ENCODE measurements at regions not wholly inside any gene's neighbourhood (a gene's known extent, or its start where the extent isn't known, plus 50 kb on each side); places are given as distances from the start of the nearest gene placed in this dataset.

DNA sequence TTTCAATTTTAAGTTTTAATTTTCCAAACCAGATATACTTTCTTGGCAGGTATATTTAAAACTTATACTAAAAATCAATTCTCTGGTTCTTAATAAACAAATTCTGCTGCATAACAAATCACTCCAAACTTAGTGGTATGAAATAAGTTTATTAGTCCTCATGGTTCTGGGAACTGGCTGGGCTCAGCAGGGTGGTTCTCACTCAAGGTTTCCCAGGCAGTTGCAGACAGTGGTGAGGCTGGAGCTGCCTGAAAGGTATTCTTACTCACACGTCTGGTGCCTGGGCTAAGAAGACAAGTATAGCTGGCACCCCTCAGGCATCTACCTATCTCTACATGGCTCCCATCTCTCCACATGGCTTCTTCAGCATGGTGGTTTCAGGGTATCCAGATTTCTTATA is 308.2 kb upstream of the CCDC196 start:
- no peak overlapping the region for H3K4me2 ChIP-seq (ENCODE audit: low read depth, low read length)
- no peaks in the 10 kb centered on the region for H3F3A ChIP-seq (ENCODE audit: insufficient read depth, low read length)
- no peaks in the 10 kb centered on the region for H3K27me3 ChIP-seq (replicated peaks; ENCODE audit: insufficient read depth, low read length)
- TF ChIP-seq, protein P1, sequence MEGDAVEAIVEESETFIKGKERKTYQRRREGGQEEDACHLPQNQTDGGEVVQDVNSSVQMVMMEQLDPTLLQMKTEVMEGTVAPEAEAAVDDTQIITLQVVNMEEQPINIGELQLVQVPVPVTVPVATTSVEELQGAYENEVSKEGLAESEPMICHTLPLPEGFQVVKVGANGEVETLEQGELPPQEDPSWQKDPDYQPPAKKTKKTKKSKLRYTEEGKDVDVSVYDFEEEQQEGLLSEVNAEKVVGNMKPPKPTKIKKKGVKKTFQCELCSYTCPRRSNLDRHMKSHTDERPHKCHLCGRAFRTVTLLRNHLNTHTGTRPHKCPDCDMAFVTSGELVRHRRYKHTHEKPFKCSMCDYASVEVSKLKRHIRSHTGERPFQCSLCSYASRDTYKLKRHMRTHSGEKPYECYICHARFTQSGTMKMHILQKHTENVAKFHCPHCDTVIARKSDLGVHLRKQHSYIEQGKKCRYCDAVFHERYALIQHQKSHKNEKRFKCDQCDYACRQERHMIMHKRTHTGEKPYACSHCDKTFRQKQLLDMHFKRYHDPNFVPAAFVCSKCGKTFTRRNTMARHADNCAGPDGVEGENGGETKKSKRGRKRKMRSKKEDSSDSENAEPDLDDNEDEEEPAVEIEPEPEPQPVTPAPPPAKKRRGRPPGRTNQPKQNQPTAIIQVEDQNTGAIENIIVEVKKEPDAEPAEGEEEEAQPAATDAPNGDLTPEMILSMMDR (IDR thresholded peaks at IDR 0.05; ENCODE audit: low read length), result no peak
- TF ChIP-seq EZH2 (optimal IDR thresholded peaks at IDR 0.05; ENCODE audit: low read depth, low read length) (no peak), EZH2phosphoT487 (IDR thresholded peaks at IDR 0.05; ENCODE audit: low read length) (no peak)
- no peaks in the 10 kb centered on the region for H3K79me2 ChIP-seq (ENCODE audit: low read length)
- no peaks in the 10 kb centered on the region for H3K9me3 ChIP-seq (replicated peaks; ENCODE audit: insufficient read depth, low read length)
- H4K20me1 ChIP-seq (ENCODE audit: insufficient read depth, low read length), result no peaks in the 10 kb centered on the region
- no peak for DNase-seq
- no peaks in the 10 kb centered on the region for H3K4me1 ChIP-seq (ENCODE audit: low read length)
- H3K9ac ChIP-seq (ENCODE audit: low read length), result no peak overlapping the region
- no peak overlapping the region for H3K4me3 ChIP-seq (ENCODE audit: low read length)
- no peak overlapping the region for H2AFZ ChIP-seq (ENCODE audit: low read length)
- no peaks in the 10 kb centered on the region for H3K36me3 ChIP-seq (replicated peaks; ENCODE audit: insufficient read depth, low read length)
- H3K27ac ChIP-seq (ENCODE audit: low read length), result no peak overlapping the region
- H3K9me2 ChIP-seq (replicated peaks; ENCODE audit: insufficient read depth, low read length), result no peaks in the 10 kb centered on the region

DNA sequence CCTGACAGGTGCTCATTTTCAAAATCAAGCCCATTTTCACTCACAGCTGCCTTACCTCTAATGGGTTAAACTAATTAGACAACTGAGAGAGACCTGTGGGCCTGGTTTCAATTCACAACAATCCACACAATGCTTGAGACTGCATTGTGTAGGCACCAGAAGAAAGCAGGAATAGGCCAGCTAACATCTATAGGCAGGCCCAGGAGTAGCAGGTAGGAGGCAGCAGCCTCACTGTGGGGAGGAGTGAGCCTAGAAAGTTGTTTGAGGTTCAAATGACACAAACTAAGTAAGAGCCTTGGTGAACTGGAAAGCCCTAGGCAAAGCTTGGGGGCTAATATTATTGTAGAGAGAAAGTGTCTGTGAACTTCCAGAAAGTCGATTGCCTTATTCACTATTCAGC is 289.5 kb upstream of the CCDC196 start:
- Histone ChIP-seq H3K4me1 (ENCODE audit: low read length) (no peaks in the 10 kb centered on the region), H3K27ac (ENCODE audit: low read length) (no peak overlapping the region), H4K20me1 (ENCODE audit: insufficient read depth, low read length) (no peaks in the 10 kb centered on the region), H3F3A (ENCODE audit: insufficient read depth, low read length) (no peaks in the 10 kb centered on the region), H3K9me2 (replicated peaks; ENCODE audit: insufficient read depth, low read length) (no peaks in the 10 kb centered on the region), H3K36me3 (replicated peaks; ENCODE audit: insufficient read depth, low read length) (no peaks in the 10 kb centered on the region), H2AFZ (ENCODE audit: low read length) (no peak overlapping the region), H3K4me3 (ENCODE audit: low read length) (no peak overlapping the region), H3K4me2 (ENCODE audit: low read depth, low read length) (no peak overlapping the region), H3K27me3 (replicated peaks; ENCODE audit: insufficient read depth, low read length) (no peaks in the 10 kb centered on the region), H3K9ac (ENCODE audit: low read length) (no peak overlapping the region), H3K79me2 (ENCODE audit: low read length) (no peaks in the 10 kb centered on the region), H3K9me3 (replicated peaks; ENCODE audit: insufficient read depth, low read length) (no peaks in the 10 kb centered on the region)
- DNase-seq, result no peak
- TF ChIP-seq, protein P1 (IDR thresholded peaks at IDR 0.05; ENCODE audit: low read length), result no peak
- TF ChIP-seq EZH2phosphoT487 (IDR thresholded peaks at IDR 0.05; ENCODE audit: low read length) (no peak), EZH2 (optimal IDR thresholded peaks at IDR 0.05; ENCODE audit: low read depth, low read length) (no peak)

DNA sequence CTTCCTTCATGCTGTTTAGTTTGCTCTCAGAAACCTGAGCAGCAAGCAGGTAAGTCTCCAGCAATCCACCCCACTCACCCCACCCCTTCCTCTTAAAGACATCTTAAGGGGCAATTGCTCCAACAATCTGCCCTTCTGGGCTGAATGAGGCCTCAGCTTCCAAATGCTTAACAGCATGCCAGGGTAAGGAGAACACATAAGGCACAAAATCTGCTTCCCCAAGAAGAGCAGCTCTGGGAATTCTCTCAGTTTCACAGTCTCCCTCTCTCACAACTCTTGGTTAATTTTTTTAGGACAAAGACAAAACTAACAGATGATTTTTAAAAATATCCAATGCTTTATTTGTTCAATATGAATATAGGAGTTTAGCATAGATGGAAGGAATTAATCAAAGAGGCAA is 288.9 kb upstream of the CCDC196 start:
- H4K20me1 ChIP-seq (ENCODE audit: insufficient read depth, low read length), result no peaks in the 10 kb centered on the region
- H3K4me1 ChIP-seq (ENCODE audit: low read length), result no peaks in the 10 kb centered on the region
- no peak overlapping the region for H3K27ac ChIP-seq (ENCODE audit: low read length)
- no peak overlapping the region for H2AFZ ChIP-seq (ENCODE audit: low read length)
- no peaks in the 10 kb centered on the region for H3K9me2 ChIP-seq (replicated peaks; ENCODE audit: insufficient read depth, low read length)
- H3K4me2 ChIP-seq (ENCODE audit: low read depth, low read length), result no peak overlapping the region
- H3K9ac ChIP-seq (ENCODE audit: low read length), result no peak overlapping the region
- no peak for DNase-seq
- no peaks in the 10 kb centered on the region for H3F3A ChIP-seq (ENCODE audit: insufficient read depth, low read length)
- H3K9me3 ChIP-seq (replicated peaks; ENCODE audit: insufficient read depth, low read length), result no peaks in the 10 kb centered on the region
- H3K27me3 ChIP-seq (replicated peaks; ENCODE audit: insufficient read depth, low read length), result no peaks in the 10 kb centered on the region
- TF ChIP-seq EZH2phosphoT487 (IDR thresholded peaks at IDR 0.05; ENCODE audit: low read length), result no peak
- TF ChIP-seq, protein P1 (IDR thresholded peaks at IDR 0.05; ENCODE audit: low read length), result no peak
- no peak for TF ChIP-seq EZH2 (optimal IDR thresholded peaks at IDR 0.05; ENCODE audit: low read depth, low read length)
- H3K4me3 ChIP-seq (ENCODE audit: low read length), result no peak overlapping the region
- H3K79me2 ChIP-seq (ENCODE audit: low read length), result no peaks in the 10 kb centered on the region
- H3K36me3 ChIP-seq (replicated peaks; ENCODE audit: insufficient read depth, low read length), result no peaks in the 10 kb centered on the region
